ENCODE measurements at regions not wholly inside any gene's neighbourhood (a gene's known extent, or its start where the extent isn't known, plus 50 kb on each side); places are given as distances from the start of the nearest gene placed in this dataset.

- Histone ChIP-seq H3K4me1 (ENCODE audit: insufficient read depth, low read length) (no peaks in the 10 kb centered on the region), H2AFZ (ENCODE audit: low read depth, low read length) (no peak overlapping the region), H3K36me3 (ENCODE audit: insufficient read depth, low read length) (no peaks in the 10 kb centered on the region), H3K9me3 (ENCODE audit: insufficient read depth, low read length, severe bottlenecking) (no peaks in the 10 kb centered on the region), H3K27me3 (ENCODE audit: insufficient read depth, low read length, poor library complexity) (no peaks in the 10 kb centered on the region), H3K4me2 (ENCODE audit: insufficient read depth, low read length) (no peak overlapping the region), H3K27ac (ENCODE audit: low read length) (no peak overlapping the region), H3K9ac (ENCODE audit: low read depth, low read length) (no peak overlapping the region), H3K4me3 (ENCODE audit: low read depth in 1 of 2, low read length in 2 of 2) (no peak overlapping the region), H3K79me2 (ENCODE audit: insufficient read depth, low read length) (no peaks in the 10 kb centered on the region), H4K20me1 (ENCODE audit: insufficient read depth, low read length) (no peaks in the 10 kb centered on the region)
- DNase-seq (no peak), ATAC-seq (ENCODE audit: insufficient read depth, low read depth) (no peak)
- TF ChIP-seq EZH2 (IDR thresholded peaks at IDR 0.05; ENCODE audit: borderline replicate concordance, low read depth, low read length, severe bottlenecking) (no peak), CTCF (IDR thresholded peaks at IDR 0.05; ENCODE audit: borderline replicate concordance, extremely low read depth, low read length, poor library complexity, severe bottlenecking) (no peak)
Observed at GRCh38 chr2:12087175-12087574, 340.7 kb downstream of the LPIN1 start.

DNA sequence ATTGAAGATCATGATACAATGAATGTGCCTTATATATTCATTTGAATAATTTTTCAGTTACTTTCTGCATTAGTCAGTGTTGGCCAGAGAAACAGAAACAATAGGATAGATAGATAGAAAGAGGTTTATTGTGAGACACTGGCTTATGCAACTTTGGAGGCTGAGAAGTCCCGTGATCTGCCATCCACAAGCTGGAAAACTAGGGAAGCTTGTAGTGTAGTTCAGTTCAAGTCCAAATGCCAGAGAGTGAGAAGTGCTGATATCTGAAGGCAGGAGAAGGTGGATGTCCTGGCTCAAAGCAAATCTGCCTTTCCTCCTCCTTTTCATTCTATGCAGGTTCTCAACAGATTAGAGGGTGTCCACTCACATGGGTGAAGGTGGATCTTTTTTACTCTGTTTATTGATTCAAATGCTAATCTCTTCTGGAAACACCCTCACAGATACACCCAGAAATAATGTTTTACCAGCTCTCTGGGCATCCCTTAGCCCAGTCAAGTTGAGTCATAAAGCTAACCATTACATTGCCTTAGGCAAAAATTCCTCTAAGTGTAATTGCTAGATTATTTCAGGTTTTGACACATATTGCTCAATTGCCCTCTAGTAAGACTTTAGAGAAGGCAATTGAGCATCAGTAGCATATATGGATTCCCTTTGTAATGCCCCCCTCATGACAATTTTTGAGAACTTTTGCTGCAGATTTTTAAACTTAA lies 341.4 kb downstream of the LPIN1 start:
- no peak overlapping the region for H3K4me3 ChIP-seq (ENCODE audit: low read depth in 1 of 2, low read length in 2 of 2)
- H3K36me3 ChIP-seq (ENCODE audit: insufficient read depth, low read length), result no peaks in the 10 kb centered on the region
- no peaks in the 10 kb centered on the region for H4K20me1 ChIP-seq (ENCODE audit: insufficient read depth, low read length)
- H3K4me1 ChIP-seq (ENCODE audit: insufficient read depth, low read length), result no peaks in the 10 kb centered on the region
- H3K27me3 ChIP-seq (ENCODE audit: insufficient read depth, low read length, poor library complexity), result no peaks in the 10 kb centered on the region
- DNase-seq, result no peak
- no peak overlapping the region for H3K27ac ChIP-seq (ENCODE audit: low read length)
- H3K9ac ChIP-seq (ENCODE audit: low read depth, low read length), result no peak overlapping the region
- TF ChIP-seq EZH2 (IDR thresholded peaks at IDR 0.05; ENCODE audit: borderline replicate concordance, low read depth, low read length, severe bottlenecking) (no peak), CTCF (IDR thresholded peaks at IDR 0.05; ENCODE audit: borderline replicate concordance, extremely low read depth, low read length, poor library complexity, severe bottlenecking) (no peak)
- H3K79me2 ChIP-seq (ENCODE audit: insufficient read depth, low read length), result no peaks in the 10 kb centered on the region
- H3K4me2 ChIP-seq (ENCODE audit: insufficient read depth, low read length), result no peak overlapping the region
- H3K9me3 ChIP-seq (ENCODE audit: insufficient read depth, low read length, severe bottlenecking), result no peaks in the 10 kb centered on the region
- no peak overlapping the region for H2AFZ ChIP-seq (ENCODE audit: low read depth, low read length)
- no peak for ATAC-seq (ENCODE audit: insufficient read depth, low read depth)

DNA sequence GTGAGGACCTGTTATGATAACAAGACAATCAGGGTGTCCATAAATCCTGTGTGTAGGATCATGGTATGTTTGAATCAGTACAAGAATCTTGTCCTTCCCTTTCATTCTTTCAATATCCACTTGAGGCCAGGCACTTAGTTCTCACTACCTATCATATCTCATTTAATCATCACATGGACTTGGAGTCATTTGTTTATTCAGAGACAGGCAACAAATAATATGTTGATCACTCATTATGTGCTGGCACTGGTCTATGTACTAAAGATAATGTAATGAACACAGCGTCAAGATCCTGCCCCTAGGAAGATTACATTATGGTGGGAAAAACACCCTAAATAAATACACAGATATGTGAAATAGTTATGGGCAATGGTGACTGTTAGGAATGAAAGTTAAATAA lies 342.6 kb downstream of the LPIN1 start:
- no peak overlapping the region for H2AFZ ChIP-seq (ENCODE audit: low read depth, low read length)
- no peaks in the 10 kb centered on the region for H3K79me2 ChIP-seq (ENCODE audit: insufficient read depth, low read length)
- H3K27ac ChIP-seq (ENCODE audit: low read length), result no peak overlapping the region
- no peaks in the 10 kb centered on the region for H3K4me1 ChIP-seq (ENCODE audit: insufficient read depth, low read length)
- no peak overlapping the region for H3K9ac ChIP-seq (ENCODE audit: low read depth, low read length)
- H3K9me3 ChIP-seq (ENCODE audit: insufficient read depth, low read length, severe bottlenecking), result no peaks in the 10 kb centered on the region
- no peaks in the 10 kb centered on the region for H4K20me1 ChIP-seq (ENCODE audit: insufficient read depth, low read length)
- DNase-seq (no peak), ATAC-seq (ENCODE audit: insufficient read depth, low read depth) (no peak)
- H3K36me3 ChIP-seq (ENCODE audit: insufficient read depth, low read length), result no peaks in the 10 kb centered on the region
- TF ChIP-seq EZH2 (IDR thresholded peaks at IDR 0.05; ENCODE audit: borderline replicate concordance, low read depth, low read length, severe bottlenecking) (no peak), CTCF (IDR thresholded peaks at IDR 0.05; ENCODE audit: borderline replicate concordance, extremely low read depth, low read length, poor library complexity, severe bottlenecking) (no peak)
- no peak overlapping the region for H3K4me2 ChIP-seq (ENCODE audit: insufficient read depth, low read length)
- no peak overlapping the region for H3K4me3 ChIP-seq (ENCODE audit: low read depth in 1 of 2, low read length in 2 of 2)
- no peaks in the 10 kb centered on the region for H3K27me3 ChIP-seq (ENCODE audit: insufficient read depth, low read length, poor library complexity)
